ENCODE measurements at regions not wholly inside any gene's neighbourhood (a gene's known extent, or its start where the extent isn't known, plus 50 kb on each side); places are given as distances from the start of the nearest gene placed in this dataset.

DNA sequence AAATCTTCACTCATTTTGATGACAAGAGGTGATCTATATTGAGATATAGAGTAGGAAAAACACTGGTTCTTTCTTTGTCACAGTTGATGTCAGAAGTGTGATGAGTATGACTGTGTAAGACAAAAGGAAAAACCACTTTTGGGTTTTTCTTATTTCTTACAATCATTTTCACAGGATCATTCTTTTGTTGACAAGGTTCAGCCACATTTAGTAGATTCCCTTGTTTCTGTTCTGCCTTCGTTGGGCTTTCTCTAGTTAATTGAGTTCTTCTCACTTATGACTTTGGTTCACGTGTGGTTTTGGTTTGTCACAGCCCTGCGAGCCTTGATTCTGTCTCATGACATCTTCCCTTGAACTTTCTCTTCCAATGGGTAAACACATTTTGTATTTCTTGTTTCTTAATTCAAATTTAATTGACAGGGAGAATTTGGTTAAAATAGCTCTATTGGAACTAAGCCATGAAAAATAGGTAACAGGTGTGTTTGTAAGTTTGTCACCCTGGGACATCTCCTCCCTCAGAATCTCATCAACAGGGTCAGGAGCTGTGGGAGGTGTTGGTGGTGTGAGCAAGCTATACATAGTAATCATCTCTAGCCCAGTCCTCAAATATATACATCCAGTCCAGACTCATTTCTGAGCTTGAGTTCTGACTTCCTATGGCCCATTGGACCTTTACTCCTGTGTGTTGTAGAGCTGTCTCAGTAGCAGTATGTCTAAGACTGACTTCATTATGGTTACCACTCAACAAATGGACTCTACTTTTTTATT lies 255.3 kb downstream of the BMP4 start:
- TF ChIP-seq, protein P1, sequence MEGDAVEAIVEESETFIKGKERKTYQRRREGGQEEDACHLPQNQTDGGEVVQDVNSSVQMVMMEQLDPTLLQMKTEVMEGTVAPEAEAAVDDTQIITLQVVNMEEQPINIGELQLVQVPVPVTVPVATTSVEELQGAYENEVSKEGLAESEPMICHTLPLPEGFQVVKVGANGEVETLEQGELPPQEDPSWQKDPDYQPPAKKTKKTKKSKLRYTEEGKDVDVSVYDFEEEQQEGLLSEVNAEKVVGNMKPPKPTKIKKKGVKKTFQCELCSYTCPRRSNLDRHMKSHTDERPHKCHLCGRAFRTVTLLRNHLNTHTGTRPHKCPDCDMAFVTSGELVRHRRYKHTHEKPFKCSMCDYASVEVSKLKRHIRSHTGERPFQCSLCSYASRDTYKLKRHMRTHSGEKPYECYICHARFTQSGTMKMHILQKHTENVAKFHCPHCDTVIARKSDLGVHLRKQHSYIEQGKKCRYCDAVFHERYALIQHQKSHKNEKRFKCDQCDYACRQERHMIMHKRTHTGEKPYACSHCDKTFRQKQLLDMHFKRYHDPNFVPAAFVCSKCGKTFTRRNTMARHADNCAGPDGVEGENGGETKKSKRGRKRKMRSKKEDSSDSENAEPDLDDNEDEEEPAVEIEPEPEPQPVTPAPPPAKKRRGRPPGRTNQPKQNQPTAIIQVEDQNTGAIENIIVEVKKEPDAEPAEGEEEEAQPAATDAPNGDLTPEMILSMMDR (IDR thresholded peaks at IDR 0.05): no peak
- H3K4me1 ChIP-seq: no peaks in the 10 kb centered on the region

DNA sequence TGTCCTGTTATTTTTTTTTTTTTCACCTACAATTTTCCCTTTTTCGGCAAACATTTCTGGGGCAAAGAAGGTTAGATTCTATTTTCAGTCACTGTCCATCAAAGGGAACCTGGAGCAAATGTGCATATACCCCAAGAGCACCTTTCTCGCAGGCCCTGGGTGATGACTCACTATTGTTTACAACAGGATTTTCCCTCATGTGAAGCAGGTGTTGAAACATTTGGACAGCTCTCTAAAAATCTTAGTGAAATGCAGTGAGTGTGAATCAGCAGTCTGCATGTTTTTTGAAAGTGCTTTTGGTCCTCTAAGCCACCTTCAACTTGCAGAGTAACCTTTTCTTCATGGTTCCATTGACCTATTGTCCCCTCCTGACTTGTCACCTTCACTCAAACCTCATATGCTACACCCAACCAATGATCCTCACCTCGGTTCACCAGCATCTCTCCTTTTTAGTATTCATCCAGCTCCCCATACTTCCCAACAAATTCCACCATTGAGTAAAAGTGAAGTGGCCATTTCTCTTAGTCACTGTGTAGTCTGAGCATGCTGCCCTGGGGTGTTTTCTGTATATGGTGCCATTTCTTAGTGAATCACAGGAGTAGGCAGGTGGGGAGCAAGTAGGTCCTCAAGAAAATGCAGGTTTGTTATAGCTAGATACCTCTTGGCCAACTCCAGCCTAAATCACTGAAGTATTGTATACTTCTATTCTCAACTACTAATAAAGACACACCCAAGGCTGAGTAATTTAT lies 260.2 kb downstream of the BMP4 start:
- DNase-seq: no peak
- H3K27me3 ChIP-seq: no peaks in the 10 kb centered on the region
- H3K4me3 ChIP-seq: no peak overlapping the region
- no peak overlapping the region for H3K27ac ChIP-seq
- H3K9me3 ChIP-seq: no peaks in the 10 kb centered on the region
- no peaks in the 10 kb centered on the region for H3K36me3 ChIP-seq
- TF ChIP-seq, protein P1 (IDR thresholded peaks at IDR 0.05): no peak
- TF ChIP-seq POLR2A (IDR thresholded peaks at IDR 0.05): no peak
- no peaks in the 10 kb centered on the region for H3K4me1 ChIP-seq

More for the DNA sequence above, 255.3 kb downstream of the BMP4 start:
- H3K9me3 ChIP-seq: no peaks in the 10 kb centered on the region
- DNase-seq: no peak
- H3K27ac ChIP-seq: no peak overlapping the region
- H3K27me3 ChIP-seq: no peaks in the 10 kb centered on the region
- no peak overlapping the region for H3K4me3 ChIP-seq
- H3K36me3 ChIP-seq: no peaks in the 10 kb centered on the region

DNA sequence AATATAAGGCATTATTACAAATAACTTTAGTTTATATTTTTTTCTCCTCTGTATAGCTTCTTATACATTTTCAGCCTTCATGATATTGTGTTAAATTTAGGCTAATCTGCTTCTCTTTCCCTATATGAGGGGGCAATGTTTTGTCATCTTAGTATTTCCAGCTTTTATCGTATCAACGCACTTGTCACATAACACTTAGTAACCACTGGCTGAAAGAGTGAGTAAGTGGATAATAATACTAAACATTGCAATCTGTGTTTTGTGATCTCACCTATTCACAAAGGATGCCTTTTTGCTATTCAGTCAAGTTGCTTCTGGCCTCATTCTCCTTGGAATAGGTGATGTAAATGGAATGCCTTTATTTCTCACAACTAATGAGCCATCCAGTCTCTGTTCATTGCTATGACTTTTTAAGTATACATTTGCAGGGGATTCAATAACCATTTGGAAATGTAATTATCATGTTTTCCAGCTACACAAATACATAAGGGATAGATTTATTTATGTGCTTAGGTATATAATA lies 260.9 kb downstream of the BMP4 start:
- TF ChIP-seq, protein P1 (IDR thresholded peaks at IDR 0.05): no peak
- TF ChIP-seq POLR2A (IDR thresholded peaks at IDR 0.05): no peak
- Histone ChIP-seq H3K36me3 (no peaks in the 10 kb centered on the region), H3K27me3 (no peaks in the 10 kb centered on the region), H3K27ac (no peak overlapping the region), H3K4me3 (no peak overlapping the region), H3K4me1 (no peaks in the 10 kb centered on the region), H3K9me3 (no peaks in the 10 kb centered on the region)
- no peak for DNase-seq

DNA sequence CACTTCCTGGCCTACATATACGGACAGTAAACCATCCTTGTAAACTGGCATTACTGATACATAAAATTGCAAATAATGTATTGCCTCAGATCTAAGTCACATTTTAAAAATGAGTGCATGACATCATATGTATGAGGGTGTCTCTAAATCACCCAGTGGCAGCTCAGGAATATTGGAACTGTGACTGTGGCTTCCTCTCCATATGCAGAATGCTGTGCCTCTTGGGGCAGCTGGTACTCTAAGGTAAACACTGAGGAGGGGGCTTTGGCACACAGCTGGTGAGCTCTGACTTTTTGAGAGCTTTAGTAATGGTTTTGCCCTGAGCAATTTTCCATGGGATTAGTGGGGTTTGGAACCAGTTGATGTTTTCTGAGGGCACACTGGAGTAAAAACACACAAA lies 263.7 kb downstream of the BMP4 start:
- H3K4me3 ChIP-seq: no peak overlapping the region
- TF ChIP-seq, protein P1 (IDR thresholded peaks at IDR 0.05): no peak
- no peak for TF ChIP-seq POLR2A (IDR thresholded peaks at IDR 0.05)
- H3K4me1 ChIP-seq: no peaks in the 10 kb centered on the region
- H3K27me3 ChIP-seq: no peaks in the 10 kb centered on the region
- H3K9me3 ChIP-seq: no peaks in the 10 kb centered on the region
- no peaks in the 10 kb centered on the region for H3K36me3 ChIP-seq
- no peak for DNase-seq
- no peak overlapping the region for H3K27ac ChIP-seq

DNA sequence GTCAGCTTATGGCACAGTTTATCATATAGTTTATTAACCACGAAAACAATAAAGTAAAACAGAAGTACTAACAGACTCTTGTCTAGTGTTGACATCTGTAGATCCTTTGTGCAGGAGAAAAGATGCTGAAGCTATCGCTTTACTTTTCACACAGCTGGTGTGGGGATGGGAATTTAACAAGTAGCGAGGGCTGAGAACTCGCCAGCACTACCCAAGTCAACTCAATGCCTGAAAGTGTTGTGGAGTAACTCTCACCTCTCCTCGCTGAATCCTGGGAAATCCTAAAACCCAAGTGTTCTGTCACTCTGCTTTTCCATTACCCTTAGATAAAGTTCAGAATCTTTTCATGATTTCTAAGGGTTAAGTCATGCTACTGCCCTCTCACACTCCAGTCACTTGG lies 264.2 kb downstream of the BMP4 start:
- no peaks in the 10 kb centered on the region for H3K27me3 ChIP-seq
- H3K9me3 ChIP-seq: no peaks in the 10 kb centered on the region
- TF ChIP-seq, protein P1 (IDR thresholded peaks at IDR 0.05): no peak
- no peak for TF ChIP-seq POLR2A (IDR thresholded peaks at IDR 0.05)
- H3K36me3 ChIP-seq: no peaks in the 10 kb centered on the region
- no peak overlapping the region for H3K4me3 ChIP-seq
- no peaks in the 10 kb centered on the region for H3K4me1 ChIP-seq
- DNase-seq: no peak
- H3K27ac ChIP-seq: no peak overlapping the region
